Colonic mucosa (tissue), 4 donors: ENCODE measurements at regions not wholly inside any gene's neighbourhood (a gene's known extent, or its start where the extent isn't known, plus 50 kb on each side); places are given as distances from the start of the nearest gene placed in this dataset.
A peak's percentile ranks its signal among the peaks of the same experiment; 100 is the strongest.

Experiments
- DNase-seq: peaks from one replicate; pipeline ENCODE4 v3.0.0-alpha.2; 2020
- H3K27ac ChIP-seq: fragments of 200-600 bp; one replicate; pipeline ENCODE4 v1.8.0; 2021
- H3K27me3 ChIP-seq: fragments of 200-600 bp; one replicate; pipeline ENCODE4 v1.8.0; 2021
- H3K36me3 ChIP-seq: fragments of 200-600 bp; one replicate; pipeline ENCODE4 v1.8.0; 2021
- H3K4me1 ChIP-seq: fragments of 200-600 bp; one replicate; pipeline ENCODE4 v1.8.0; 2021; ENCODE audit warnings: mild to moderate bottlenecking
- H3K4me3 ChIP-seq: fragments of 200-600 bp; one replicate; pipeline ENCODE4 v1.8.0; 2021
- H3K9ac ChIP-seq, 2 donors: one replicate each; pipeline ENCODE4 v1.7.0; 2013; ENCODE audit warnings: control low read depth in 2 of 2, low read depth in 2 of 2, low read length in 2 of 2
- H3K9me3 ChIP-seq: fragments of 200-600 bp; one replicate; pipeline ENCODE4 v1.8.0; 2021
- CTCF ChIP-seq: fragments of 200-600 bp; IDR thresholded peaks from one replicate; pipeline ENCODE4 v1.8.0; 2022; ENCODE audit warnings: antibody characterized with exemption, mild to moderate bottlenecking
- intact Hi-C: fragments of 100-400 bp; cut with DNase I; formaldehyde crosslinking; loops from one replicate; pipeline ENCODE4 v1.14.1; 2022
- donor health status: healthy.
- donor health status: DM: no; HTN: no; CAD: no.
- donor health status: DM: no; HTN: no; CAD: no.

GRCh38 chr10:46232666-46233065, 54.1 kb upstream of the ANTXRL start:
- no peak overlapping the region for H3K4me3 ChIP-seq
- H3K27me3 ChIP-seq: no peaks in the 10 kb centered on the region
- H3K27ac ChIP-seq: no peak overlapping the region
- H3K36me3 ChIP-seq: no peaks in the 10 kb centered on the region
- DNase-seq: peak; percentile 5
- intact Hi-C loops: no loop called here
- no peak overlapping the region for H3K9ac ChIP-seq
- no peaks in the 10 kb centered on the region for H3K4me1 ChIP-seq
- H3K9me3 ChIP-seq: no peaks in the 10 kb centered on the region
- TF ChIP-seq CTCF: no peak

- H3K36me3 ChIP-seq: no peaks in the 10 kb centered on the region
- H3K27ac ChIP-seq: no peak overlapping the region
- no peaks in the 10 kb centered on the region for H3K4me1 ChIP-seq
- no peak overlapping the region for H3K4me3 ChIP-seq
- no peak overlapping the region for H3K9ac ChIP-seq
- H3K9me3 ChIP-seq: no peaks in the 10 kb centered on the region
- DNase-seq: peak; percentile 12
- H3K27me3 ChIP-seq: no peaks in the 10 kb centered on the region
- no peak for TF ChIP-seq CTCF
- intact Hi-C loops: no loop called here
Measured at GRCh38 chr10:46233181-46233580, 53.6 kb upstream of the ANTXRL start.

- DNase-seq: peak; percentile 4
- Histone ChIP-seq H3K9ac (no peak overlapping the region), H3K4me3 (no peak overlapping the region), H3K4me1 (no peaks in the 10 kb centered on the region), H3K9me3 (no peaks in the 10 kb centered on the region), H3K27me3 (no peaks in the 10 kb centered on the region), H3K27ac (no peak overlapping the region), H3K36me3 (no peaks in the 10 kb centered on the region)
- no peak for TF ChIP-seq CTCF
- intact Hi-C loops: no loop called here
Measured at GRCh38 chr10:46234026-46234425, 52.8 kb upstream of the ANTXRL start.

- Histone ChIP-seq H3K9ac (no peak overlapping the region), H3K36me3 (no peaks in the 10 kb centered on the region), H3K27me3 (no peaks in the 10 kb centered on the region), H3K27ac (no peak overlapping the region), H3K4me1 (no peaks in the 10 kb centered on the region), H3K4me3 (no peak overlapping the region), H3K9me3 (no peaks in the 10 kb centered on the region)
- no peak for DNase-seq
- intact Hi-C loops: no loop called here
- TF ChIP-seq CTCF: no peak
Measured at GRCh38 chr10:46234431-46235060, 52.3 kb upstream of the ANTXRL start.

- DNase-seq: peak; percentile 6
- no peak for TF ChIP-seq CTCF
Measured at GRCh38 chr10:46235705-46236545, 50.9 kb upstream of the ANTXRL start.

More at GRCh38 chr10:46235705-46236545, 50.9 kb upstream of the ANTXRL start:
- H3K9ac ChIP-seq: no peak overlapping the region
- H3K4me3 ChIP-seq: no peak overlapping the region
- H3K36me3 ChIP-seq: no peaks in the 10 kb centered on the region
- H3K9me3 ChIP-seq: no peaks in the 10 kb centered on the region
- H3K27me3 ChIP-seq: no peaks in the 10 kb centered on the region
- no peaks in the 10 kb centered on the region for H3K4me1 ChIP-seq
- H3K27ac ChIP-seq: no peak overlapping the region
- intact Hi-C loops: no loop called here
